K562 (cell line): ENCODE measurements at regions not wholly inside any gene's neighbourhood (a gene's known extent, or its start where the extent isn't known, plus 50 kb on each side); places are given as distances from the start of the nearest gene placed in this dataset.

Experiments used
- ATAC-seq: fragments of 200-7000 bp; cut with Tn5 transposase; 3 replicates; pipeline ENCODE4 v1.9.1; 2020; ENCODE audit warnings: moderate library complexity
- BruUV-seq: library from RNA; stranded (reverse); fragments of 400-500 nt; replicated peaks from 2 replicates; lab custom pipeline; 2021; lab: Mats Ljungman, UMichigan
- CTCF ChIA-PET: fragments of 300-600 bp; formaldehyde crosslinking; extraction: SDS; loops from one replicate; lab custom pipeline; 2021; ENCODE audit warnings: low intra/inter-chr PET ratio; lab: Yijun Ruan, JAX
- POLR2A ChIA-PET: fragments of 300-600, 350-650 bp; sonication (Branson Sonifier 250); formaldehyde crosslinking; extraction: SDS; loops from one replicate; lab custom pipeline; 2021; ENCODE audit warnings: antibody characterized with exemption, inconsistent platforms; lab: Yijun Ruan, JAX
- DNase-seq, 4 experiments: peaks; one replicate each; pipeline versions ENCODE4 v3.0.0 to v3.0.0-alpha.2; 2011 to 2018; ENCODE audit warnings: low spot score in 3 of 4, mixed read lengths in 3 of 4; ENCODE audit errors: extremely low read depth in 1 of 4
- FAIRE-seq: peaks from 2 replicates; lab custom pipeline; 2011; peaks lifted over from hg19 to GRCh38; lab: Jason Lieb, UNC
- H2AFZ ChIP-seq: 2 replicates; pipeline ENCODE4 v1.6.0; 2011; ENCODE audit warnings: low read depth, low read length, control low read depth, inconsistent platforms
- H3K27ac ChIP-seq: fragments of 200-600 bp; 3 replicates; pipeline ENCODE4 v1.8.0; 2011; ENCODE audit warnings: low read depth, mild to moderate bottlenecking, control low read depth, inconsistent platforms, low read length, moderate library complexity, mixed read lengths; ENCODE audit errors: extremely low read depth
- H3K27me3 ChIP-seq, 2 experiments: fragments of 300-600 bp in 1 of 2; 2 replicates in 1 of 2; 3 replicates in 1 of 2; pipeline versions ENCODE4 v1.6.0 to v1.8.0; 2011; ENCODE audit warnings: inconsistent platforms in 2 of 2, low read length in 2 of 2, mild to moderate bottlenecking in 1 of 2, mixed read lengths in 1 of 2, moderate library complexity in 1 of 2; ENCODE audit not compliant: control insufficient read depth in 2 of 2, insufficient read depth in 2 of 2
- H3K36me3 ChIP-seq: fragments of 300-600 bp; 3 replicates; pipeline ENCODE4 v1.8.0; 2011; ENCODE audit warnings: mild to moderate bottlenecking, low read length, inconsistent platforms; ENCODE audit not compliant: control insufficient read depth, insufficient read depth
- H3K4me1 ChIP-seq, 2 experiments: fragments of 200-600 bp in 1 of 2; replicated peaks in 1 of 2; 2 replicates in 1 of 2; 3 replicates in 1 of 2; pipeline versions ENCODE4 v1.5.1 to v1.8.0; 2011; ENCODE audit warnings: inconsistent platforms in 2 of 2, low read length in 2 of 2, mild to moderate bottlenecking in 1 of 2, mixed read lengths in 1 of 2, moderate library complexity in 1 of 2; ENCODE audit not compliant: control insufficient read depth in 2 of 2, insufficient read depth in 2 of 2
- H3K4me2 ChIP-seq: 2 replicates; pipeline ENCODE4 v1.6.1; 2011; ENCODE audit warnings: low read length, control low read depth, inconsistent platforms, mixed read lengths; ENCODE audit not compliant: insufficient read depth
- H3K4me3 ChIP-seq: fragments of 200-600 bp; sonication (generic), shearing (Covaris generic); 2 replicates; pipeline ENCODE4 v1.5.1; 2016; ENCODE audit warnings: control low read depth, inconsistent platforms
- H3K79me2 ChIP-seq: fragments of 200-600 bp; 3 replicates; pipeline ENCODE4 v1.8.0; 2011; ENCODE audit warnings: low read length, inconsistent platforms; ENCODE audit not compliant: control insufficient read depth, insufficient read depth
- H3K9ac ChIP-seq, 2 experiments: 2 replicates each; pipeline versions ENCODE4 v1.6.0 to v1.6.1; 2011; ENCODE audit warnings: low read depth in 2 of 2, low read length in 2 of 2, control low read depth in 1 of 2, inconsistent platforms in 1 of 2, mild to moderate bottlenecking in 1 of 2, mixed read lengths in 1 of 2; ENCODE audit not compliant: insufficient read depth in 1 of 2
- H3K9me1 ChIP-seq: one replicate; pipeline ENCODE4 v1.6.0; 2011; ENCODE audit warnings: inconsistent platforms, mild to moderate bottlenecking, low read length, moderate library complexity; ENCODE audit not compliant: control insufficient read depth, insufficient read depth
- H3K9me3 ChIP-seq: replicated peaks from 2 replicates; pipeline ENCODE4 v1.5.1; 2011; ENCODE audit warnings: low read depth, low read length, inconsistent platforms; ENCODE audit not compliant: control insufficient read depth, insufficient read depth
- H4K20me1 ChIP-seq: replicated peaks from 2 replicates; pipeline ENCODE4 v1.6.1; 2011; ENCODE audit warnings: low read length, inconsistent platforms, mixed read lengths; ENCODE audit not compliant: control insufficient read depth, insufficient read depth
- ARID1B ChIP-seq: fragments of 450-650 bp; IDR thresholded peaks from 2 replicates; pipeline ENCODE4 v1.6.1; 2016; ENCODE audit warnings: antibody characterized with exemption, mild to moderate bottlenecking, inconsistent platforms
- CBX5 ChIP-seq: IDR thresholded peaks from 2 replicates; pipeline ENCODE4 v1.6.1; 2014; ENCODE audit warnings: low read depth, borderline replicate concordance
- FUS ChIP-seq: fragments of 200-400 bp; formaldehyde crosslinking; optimal IDR thresholded peaks from 2 replicates; pipeline ENCODE3; 2017; ENCODE audit warnings: low read depth, low read length
- GATAD2B ChIP-seq: fragments of 450-650 bp; IDR thresholded peaks from 2 replicates; pipeline ENCODE4 v1.6.1; 2017; ENCODE audit warnings: mild to moderate bottlenecking, borderline replicate concordance
- MBD2 ChIP-seq: sonication (generic); IDR thresholded peaks from 2 replicates; pipeline ENCODE4 v1.6.1; 2016; ENCODE audit warnings: low read depth, borderline replicate concordance
- NFXL1 ChIP-seq: fragments of 450-650 bp; formaldehyde crosslinking; IDR thresholded peaks from 2 replicates; pipeline ENCODE4 v1.4.0; 2021; ENCODE audit warnings: mild to moderate bottlenecking
- RBM34 ChIP-seq: fragments of 200-400 bp; formaldehyde crosslinking; IDR thresholded peaks from 2 replicates; pipeline ENCODE4 v1.6.1; 2018; ENCODE audit warnings: low read length, borderline replicate concordance; ENCODE audit not compliant: insufficient read depth
- SNIP1 ChIP-seq: fragments of 450-650 bp; IDR thresholded peaks from 2 replicates; pipeline ENCODE4 v1.7.1; 2017; ENCODE audit warnings: low read depth, mild to moderate bottlenecking
- TFAM ChIP-seq: fragments of 250-450 bp; sonication (Bioruptor Pico); conservative IDR thresholded peaks from 2 replicates; pipeline ENCODE4 v1.5.0; 2021; ENCODE audit warnings: mild to moderate bottlenecking, moderate library complexity
- ZC3H11A ChIP-seq: IDR thresholded peaks from 2 replicates; pipeline ENCODE4 v1.6.1; 2012; ENCODE audit warnings: low read depth, low read length, improper control_type of control experiment
- ZNF134 ChIP-seq: fragments of 250-450 bp; sonication (Bioruptor Pico); conservative IDR thresholded peaks from 2 replicates; pipeline ENCODE4 v1.4.0; 2020
- ZNF395 ChIP-seq: fragments of 200-800 bp; sonication (Bioruptor generic); IDR thresholded peaks from 2 replicates; pipeline ENCODE4 v1.6.1; 2017; ENCODE audit warnings: missing genetic modification characterization, missing compliant biosample characterization
- WGBS: fragments of 100-300 bp; shearing (Covaris generic); methylation state at CpG from one replicate; pipeline ENCODE4 v1.1.6; 2016; ENCODE audit warnings: low coverage, mixed read lengths; ENCODE audit not compliant: insufficient coverage; ENCODE audit errors: missing lambda C conversion rate; 5-methylcytosine and 5-hydroxymethylcytosine counted together
- in situ Hi-C: fragments of 300-500 bp; cut with MboI; formaldehyde crosslinking; loops from 4 replicates; pipeline ENCODE4 v1.15.0; 2018; ENCODE audit warnings: inconsistent platforms, mixed read lengths
- intact Hi-C: fragments of 100-400 bp; cut with micrococcal nuclease; formaldehyde crosslinking; loops from 2 replicates; pipeline ENCODE4 v1.14.2; 2022
- TF ChIP-seq, protein P1 (sequence below): conservative IDR thresholded peaks from 2 replicates; pipeline ENCODE4 v1.6.1; 2011; ENCODE audit warnings: low read depth, mild to moderate bottlenecking, low read length; ENCODE audit not compliant: control insufficient read depth
- TF ChIP-seq, protein P2 (sequence below): sonication (generic); formaldehyde crosslinking; IDR thresholded peaks from 2 replicates; pipeline ENCODE4 v1.8.0; 2023; ENCODE audit warnings: mild to moderate bottlenecking, missing genetic modification reagents
- TF ChIP-seq, protein P3 (sequence below): sonication (generic); formaldehyde crosslinking; IDR thresholded peaks from 2 replicates; pipeline ENCODE4 v1.8.1; 2023; ENCODE audit warnings: mild to moderate bottlenecking, missing genetic modification reagents

- no TSS peak for BruUV-seq
- DNase-seq = no peak
- ATAC-seq = no peak
- Histone ChIP-seq H3K4me2 (no peak overlapping the region), H3K4me3 (no peak overlapping the region), H3K79me2 (no peaks in the 10 kb centered on the region), H3K9me1 (no peaks in the 10 kb centered on the region), H3K9me3 (no peaks in the 10 kb centered on the region), H4K20me1 (no peaks in the 10 kb centered on the region), H2AFZ (no peak overlapping the region), H3K36me3 (no peaks in the 10 kb centered on the region), H3K9ac (no peak overlapping the region), H3K27ac (no peak overlapping the region), H3K27me3 (peaks cover 0 to 8% of the 10 kb centered on the region in 2 experiments; a peak in 2 of 5 replicates), H3K4me1 (no peaks in the 10 kb centered on the region)
- CTCF ChIA-PET = no interaction called here
- POLR2A ChIA-PET = no interaction called here
- intact Hi-C loops (no loop called here), in situ Hi-C loops (no loop called here)
- FAIRE-seq = no peak
- WGBS = 0% methylated on average over 3 of the region's 3 CpGs
- TF ChIP-seq CBX5 (no peak), ARID1B (no peak), GATAD2B (no peak), TFAM (no peak), MBD2 (no peak), NFXL1 (CRISPR knock-in tag) (no peak), ZC3H11A (no peak), ZNF395 (CRISPR knock-in tag) (no peak), FUS (no peak), ZNF134 (CRISPR knock-in tag) (no peak), RBM34 (no peak), SNIP1 (no peak)
- TF ChIP-seq, protein P1, sequence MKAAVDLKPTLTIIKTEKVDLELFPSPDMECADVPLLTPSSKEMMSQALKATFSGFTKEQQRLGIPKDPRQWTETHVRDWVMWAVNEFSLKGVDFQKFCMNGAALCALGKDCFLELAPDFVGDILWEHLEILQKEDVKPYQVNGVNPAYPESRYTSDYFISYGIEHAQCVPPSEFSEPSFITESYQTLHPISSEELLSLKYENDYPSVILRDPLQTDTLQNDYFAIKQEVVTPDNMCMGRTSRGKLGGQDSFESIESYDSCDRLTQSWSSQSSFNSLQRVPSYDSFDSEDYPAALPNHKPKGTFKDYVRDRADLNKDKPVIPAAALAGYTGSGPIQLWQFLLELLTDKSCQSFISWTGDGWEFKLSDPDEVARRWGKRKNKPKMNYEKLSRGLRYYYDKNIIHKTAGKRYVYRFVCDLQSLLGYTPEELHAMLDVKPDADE = no peak
- TF ChIP-seq, protein P2, sequence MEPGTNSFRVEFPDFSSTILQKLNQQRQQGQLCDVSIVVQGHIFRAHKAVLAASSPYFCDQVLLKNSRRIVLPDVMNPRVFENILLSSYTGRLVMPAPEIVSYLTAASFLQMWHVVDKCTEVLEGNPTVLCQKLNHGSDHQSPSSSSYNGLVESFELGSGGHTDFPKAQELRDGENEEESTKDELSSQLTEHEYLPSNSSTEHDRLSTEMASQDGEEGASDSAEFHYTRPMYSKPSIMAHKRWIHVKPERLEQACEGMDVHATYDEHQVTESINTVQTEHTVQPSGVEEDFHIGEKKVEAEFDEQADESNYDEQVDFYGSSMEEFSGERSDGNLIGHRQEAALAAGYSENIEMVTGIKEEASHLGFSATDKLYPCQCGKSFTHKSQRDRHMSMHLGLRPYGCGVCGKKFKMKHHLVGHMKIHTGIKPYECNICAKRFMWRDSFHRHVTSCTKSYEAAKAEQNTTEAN (CRISPR knock-in tag) = no peak
- TF ChIP-seq, protein P3, sequence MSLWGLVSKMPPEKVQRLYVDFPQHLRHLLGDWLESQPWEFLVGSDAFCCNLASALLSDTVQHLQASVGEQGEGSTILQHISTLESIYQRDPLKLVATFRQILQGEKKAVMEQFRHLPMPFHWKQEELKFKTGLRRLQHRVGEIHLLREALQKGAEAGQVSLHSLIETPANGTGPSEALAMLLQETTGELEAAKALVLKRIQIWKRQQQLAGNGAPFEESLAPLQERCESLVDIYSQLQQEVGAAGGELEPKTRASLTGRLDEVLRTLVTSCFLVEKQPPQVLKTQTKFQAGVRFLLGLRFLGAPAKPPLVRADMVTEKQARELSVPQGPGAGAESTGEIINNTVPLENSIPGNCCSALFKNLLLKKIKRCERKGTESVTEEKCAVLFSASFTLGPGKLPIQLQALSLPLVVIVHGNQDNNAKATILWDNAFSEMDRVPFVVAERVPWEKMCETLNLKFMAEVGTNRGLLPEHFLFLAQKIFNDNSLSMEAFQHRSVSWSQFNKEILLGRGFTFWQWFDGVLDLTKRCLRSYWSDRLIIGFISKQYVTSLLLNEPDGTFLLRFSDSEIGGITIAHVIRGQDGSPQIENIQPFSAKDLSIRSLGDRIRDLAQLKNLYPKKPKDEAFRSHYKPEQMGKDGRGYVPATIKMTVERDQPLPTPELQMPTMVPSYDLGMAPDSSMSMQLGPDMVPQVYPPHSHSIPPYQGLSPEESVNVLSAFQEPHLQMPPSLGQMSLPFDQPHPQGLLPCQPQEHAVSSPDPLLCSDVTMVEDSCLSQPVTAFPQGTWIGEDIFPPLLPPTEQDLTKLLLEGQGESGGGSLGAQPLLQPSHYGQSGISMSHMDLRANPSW (CRISPR knock-in tag) = no peak
Observed at GRCh38 chr2:3914241-3914640, 210.9 kb downstream of the DCDC2C start.
